Memory B cell (primary cell): ENCODE measurements at regions not wholly inside any gene's neighbourhood (a gene's known extent, or its start where the extent isn't known, plus 50 kb on each side); places are given as distances from the start of the nearest gene placed in this dataset.

ENCODE experiments used
- ATAC-seq: fragments of 150-1000 bp; cut with Tn5 transposase; 2 replicates; pipeline ENCODE4 v1.10.0; 2021; ENCODE audit warnings: low read depth, mild to moderate bottlenecking, moderate library complexity
- DNase-seq, 2 donors: peaks; one replicate each; pipeline ENCODE4 v3.0.0; 2022; ENCODE audit warnings: low spot score in 2 of 2
- H3K27ac Mint-ChIP-seq: one replicate; pipeline ENCODE4 v1.8.0; 2022; ENCODE audit warnings: mild to moderate bottlenecking, moderate library complexity, mixed read lengths
- H3K27me3 Mint-ChIP-seq: one replicate; pipeline ENCODE4 v1.8.0; 2022; ENCODE audit warnings: mixed read lengths
- H3K36me3 Mint-ChIP-seq: one replicate; pipeline ENCODE4 v1.8.0; 2022; ENCODE audit warnings: mild to moderate bottlenecking, mixed read lengths
- H3K4me1 Mint-ChIP-seq: one replicate; pipeline ENCODE4 v1.8.0; 2022; ENCODE audit warnings: mixed read lengths
- H3K4me3 Mint-ChIP-seq: one replicate; pipeline ENCODE4 v1.8.0; 2022; ENCODE audit warnings: mild to moderate bottlenecking, moderate library complexity, mixed read lengths
- H3K9me3 Mint-ChIP-seq: one replicate; pipeline ENCODE4 v1.8.0; 2022; ENCODE audit warnings: mixed read lengths

DNA sequence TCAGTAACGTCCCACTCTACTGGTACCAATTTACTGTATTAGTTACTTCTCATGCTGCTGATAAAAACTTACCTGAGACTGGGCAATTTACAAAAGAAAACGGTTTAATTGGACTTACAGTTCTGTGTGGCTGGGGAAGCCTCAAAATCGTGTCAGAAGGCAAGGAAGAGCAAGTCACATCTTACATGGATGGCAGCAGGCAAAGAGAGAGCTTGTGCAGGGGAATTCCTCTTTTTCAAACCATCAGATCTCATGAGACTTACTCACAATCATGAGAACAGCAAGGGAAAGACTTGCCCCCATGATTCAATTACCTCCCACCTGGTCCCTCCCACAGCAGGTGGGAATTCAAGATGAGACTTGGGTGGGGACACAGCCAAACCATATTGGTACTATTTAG, 908.2 kb upstream of the NR2F2 start:
- H3K4me1 Mint-ChIP-seq, result no peaks in the 10 kb centered on the region
- no peak overlapping the region for H3K27ac Mint-ChIP-seq
- ATAC-seq (no peak), DNase-seq (no peak)
- H3K4me3 Mint-ChIP-seq, result no peak overlapping the region
- peaks cover 14% of the 10 kb centered on the region for H3K9me3 Mint-ChIP-seq
- H3K36me3 Mint-ChIP-seq, result no peaks in the 10 kb centered on the region
- no peaks in the 10 kb centered on the region for H3K27me3 Mint-ChIP-seq

DNA sequence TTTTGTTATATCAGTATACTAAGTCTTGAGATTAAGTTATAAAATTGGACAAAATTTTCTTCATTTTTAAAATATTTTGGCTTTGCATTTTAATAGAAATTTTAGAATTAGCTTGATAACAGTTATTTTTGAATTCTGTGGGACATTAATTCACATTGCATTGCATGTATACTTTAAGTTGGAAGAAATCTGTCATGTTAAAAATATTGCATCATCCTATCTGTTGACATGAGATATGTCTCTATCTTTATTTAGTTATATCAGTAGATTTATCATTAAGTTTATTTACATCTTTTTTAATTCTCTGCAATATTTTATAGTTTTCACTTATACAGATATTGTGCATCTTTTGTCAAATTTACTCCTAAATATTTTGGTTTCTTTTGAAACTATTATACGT, 904.6 kb upstream of the NR2F2 start:
- H3K9me3 Mint-ChIP-seq, result peaks cover 16% of the 10 kb centered on the region
- no peaks in the 10 kb centered on the region for H3K36me3 Mint-ChIP-seq
- no peaks in the 10 kb centered on the region for H3K27me3 Mint-ChIP-seq
- no peak overlapping the region for H3K4me3 Mint-ChIP-seq
- ATAC-seq (no peak), DNase-seq (no peak)
- no peaks in the 10 kb centered on the region for H3K4me1 Mint-ChIP-seq
- H3K27ac Mint-ChIP-seq, result no peak overlapping the region

DNA sequence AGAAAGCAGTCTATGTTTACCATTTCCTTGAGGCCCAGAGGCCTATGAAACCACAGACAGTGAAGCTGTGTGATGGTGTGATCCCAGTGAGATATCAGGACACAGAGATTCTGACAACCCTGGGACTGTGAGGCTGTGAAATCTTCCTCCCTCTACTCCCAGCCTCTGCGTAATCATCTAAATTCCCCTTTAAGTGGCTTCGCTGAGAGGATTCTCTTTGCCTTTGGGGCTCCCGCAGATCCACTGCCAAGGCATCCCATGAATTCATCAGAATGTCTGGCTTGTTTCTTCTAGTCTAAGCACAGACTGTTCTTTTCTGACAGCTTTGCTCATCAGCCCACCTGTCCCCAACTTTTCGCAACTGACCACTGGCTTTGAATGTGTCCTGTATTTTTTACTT, 901.2 kb upstream of the NR2F2 start:
- no peak for ATAC-seq
- Mint-ChIP-seq H3K9me3 (peaks cover 7% of the 10 kb centered on the region), H3K27ac (no peak overlapping the region), H3K36me3 (no peaks in the 10 kb centered on the region), H3K4me1 (no peaks in the 10 kb centered on the region), H3K27me3 (no peaks in the 10 kb centered on the region), H3K4me3 (no peak overlapping the region)
- DNase-seq, result no peak

DNA sequence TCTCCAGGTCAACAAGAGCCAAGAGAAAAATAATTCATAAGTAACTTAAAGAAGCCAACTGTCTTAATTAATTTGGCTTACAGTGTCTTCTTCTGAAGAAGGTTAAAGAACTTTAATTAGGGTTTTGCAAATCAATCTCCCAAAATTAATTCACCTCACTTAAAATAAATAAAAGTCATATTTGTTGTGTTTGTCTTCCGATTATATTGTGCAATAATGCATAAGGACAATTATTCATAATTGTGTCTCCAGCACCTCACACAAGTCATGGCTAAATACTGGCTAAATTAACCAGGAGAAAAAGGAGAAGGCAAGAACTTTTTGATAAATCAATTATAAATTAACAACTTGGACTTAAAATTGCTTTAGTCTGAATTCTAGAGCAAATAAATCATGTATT, 899.0 kb upstream of the NR2F2 start:
- Mint-ChIP-seq H3K27ac (no peak overlapping the region), H3K4me1 (no peaks in the 10 kb centered on the region), H3K4me3 (no peak overlapping the region), H3K36me3 (no peaks in the 10 kb centered on the region), H3K27me3 (no peaks in the 10 kb centered on the region), H3K9me3 (peaks cover 7% of the 10 kb centered on the region)
- DNase-seq (no peak), ATAC-seq (no peak)

DNA sequence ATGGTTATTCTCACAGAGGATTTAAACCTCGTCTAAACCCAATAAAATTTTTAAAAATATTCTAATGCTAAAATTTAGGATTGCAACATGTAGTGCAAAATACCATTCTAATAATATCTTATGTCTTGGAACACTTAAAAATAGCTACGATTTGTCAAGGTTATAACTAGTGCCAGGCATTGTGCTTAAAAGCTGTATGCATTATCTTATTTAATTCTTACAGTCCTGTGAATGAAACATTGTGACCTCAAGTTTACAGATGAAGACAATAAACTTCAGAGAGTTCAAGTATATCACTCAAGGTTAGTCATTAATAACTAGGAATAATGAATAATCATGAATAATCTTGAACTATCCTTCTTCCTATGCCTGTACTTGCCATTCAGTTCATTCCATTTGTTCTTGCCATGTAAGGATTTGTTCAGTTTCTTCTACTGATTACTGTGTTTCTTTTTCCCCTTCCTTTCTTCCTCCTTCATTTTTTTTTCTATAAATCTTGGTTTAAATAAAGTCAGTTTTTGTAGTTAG, 897.6 kb upstream of the NR2F2 start:
- Mint-ChIP-seq H3K4me3 (no peak overlapping the region), H3K4me1 (no peaks in the 10 kb centered on the region), H3K27ac (no peak overlapping the region), H3K27me3 (no peaks in the 10 kb centered on the region), H3K36me3 (no peaks in the 10 kb centered on the region), H3K9me3 (peaks cover 6% of the 10 kb centered on the region)
- no peak for ATAC-seq
- DNase-seq, result no peak

DNA sequence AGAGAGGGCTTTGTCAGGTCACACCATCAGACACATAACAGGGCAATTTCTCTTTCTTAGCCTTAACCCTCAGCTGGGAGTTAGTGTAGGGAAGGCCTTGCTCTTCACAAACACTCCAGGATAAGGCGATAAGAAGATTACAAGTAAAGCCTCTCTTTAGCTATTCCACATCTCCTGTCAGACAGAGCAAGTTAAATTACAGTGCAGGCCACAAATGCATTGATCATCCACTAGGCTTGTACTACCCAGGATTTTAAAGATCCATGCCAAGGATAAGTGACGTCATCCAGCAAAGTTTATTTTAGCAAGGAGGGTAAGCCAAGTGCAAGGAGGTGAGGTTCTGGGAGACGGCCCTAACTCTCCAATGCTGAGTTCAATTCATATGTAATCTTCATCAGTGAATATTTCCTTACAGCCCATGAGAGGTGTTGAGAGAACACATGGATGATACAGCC, 890.6 kb upstream of the NR2F2 start:
- Mint-ChIP-seq H3K27ac (no peak overlapping the region), H3K36me3 (no peaks in the 10 kb centered on the region), H3K27me3 (no peaks in the 10 kb centered on the region), H3K4me1 (no peaks in the 10 kb centered on the region), H3K9me3 (peaks cover 6% of the 10 kb centered on the region), H3K4me3 (no peak overlapping the region)
- no peak for ATAC-seq
- no peak for DNase-seq

DNA sequence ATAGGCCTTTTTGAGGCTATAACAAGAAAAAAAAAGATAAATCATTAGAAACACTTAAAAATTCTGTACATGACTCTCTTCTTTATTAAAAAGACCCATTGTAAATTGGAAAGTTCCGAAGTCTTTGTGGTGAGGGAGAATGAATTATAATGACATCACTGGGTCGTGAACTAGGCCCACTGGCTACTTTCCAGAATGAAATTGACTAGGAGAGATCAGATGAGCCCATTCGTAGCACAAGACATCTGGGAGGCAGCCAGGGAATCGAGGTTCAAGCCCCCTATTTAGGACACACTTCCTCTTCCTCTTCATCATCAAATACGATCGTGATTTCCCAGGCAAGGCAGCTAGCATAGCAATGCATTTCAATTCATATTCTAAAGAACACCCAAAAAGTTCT, 889.8 kb upstream of the NR2F2 start:
- H3K27me3 Mint-ChIP-seq, result no peaks in the 10 kb centered on the region
- H3K27ac Mint-ChIP-seq, result no peak overlapping the region
- ATAC-seq (no peak), DNase-seq (no peak)
- no peak overlapping the region for H3K4me3 Mint-ChIP-seq
- H3K9me3 Mint-ChIP-seq, result peaks cover 6% of the 10 kb centered on the region
- H3K4me1 Mint-ChIP-seq, result no peaks in the 10 kb centered on the region
- H3K36me3 Mint-ChIP-seq, result no peaks in the 10 kb centered on the region

DNA sequence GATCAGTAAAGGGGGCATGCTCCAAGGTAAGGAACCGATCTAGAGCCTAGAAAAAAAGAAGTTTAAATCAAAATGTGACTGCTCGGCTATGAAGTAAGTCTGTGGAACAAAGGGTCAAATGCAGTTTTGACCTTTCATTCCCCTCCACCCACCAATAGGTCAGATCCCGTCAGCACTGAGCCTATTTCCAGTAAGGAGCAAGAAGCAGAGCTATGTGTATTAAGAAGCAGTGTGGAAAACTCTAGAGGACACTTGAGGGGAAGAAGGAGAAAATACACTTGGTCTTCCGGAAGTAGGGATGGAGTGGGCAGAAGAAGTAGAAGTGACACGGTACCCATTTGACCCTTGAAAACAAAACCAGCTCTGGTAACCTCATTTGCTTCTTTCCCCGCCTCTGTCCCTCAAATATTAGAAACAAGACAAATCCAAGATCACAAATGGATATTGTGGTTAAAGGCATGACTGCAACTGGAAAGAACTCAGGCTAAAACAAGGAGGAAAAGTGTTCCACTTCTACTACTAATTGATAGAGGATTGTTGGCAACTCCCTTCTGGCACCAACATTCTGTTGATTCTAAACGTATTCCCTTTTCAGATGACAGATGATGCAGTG, 888.3 kb upstream of the NR2F2 start:
- Mint-ChIP-seq H3K9me3 (peaks cover 5% of the 10 kb centered on the region), H3K4me1 (no peaks in the 10 kb centered on the region), H3K36me3 (no peaks in the 10 kb centered on the region), H3K27me3 (no peaks in the 10 kb centered on the region), H3K4me3 (no peak overlapping the region), H3K27ac (no peak overlapping the region)
- DNase-seq, result no peak
- ATAC-seq, result no peak

DNA sequence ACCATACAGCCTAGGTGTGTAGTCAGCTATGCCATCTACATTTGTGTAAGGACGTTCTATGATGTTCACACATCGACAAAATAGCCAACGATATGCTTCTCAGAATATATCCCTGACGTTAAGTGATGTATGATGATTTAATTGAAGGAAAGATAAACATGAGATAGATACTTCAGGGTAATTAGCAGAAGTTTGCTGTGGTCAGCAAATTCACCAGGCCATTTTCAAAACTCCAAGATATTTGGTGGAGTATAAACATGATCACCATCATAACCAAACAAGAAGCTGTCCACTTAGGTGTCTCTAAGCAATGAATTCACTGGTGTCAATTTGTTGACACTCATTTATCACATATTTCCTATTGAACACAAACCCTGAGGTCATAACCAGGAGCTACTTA, 885.6 kb upstream of the NR2F2 start:
- Mint-ChIP-seq H3K27ac (no peak overlapping the region), H3K36me3 (no peaks in the 10 kb centered on the region), H3K4me3 (no peak overlapping the region), H3K9me3 (peaks cover 4% of the 10 kb centered on the region), H3K27me3 (no peaks in the 10 kb centered on the region), H3K4me1 (no peaks in the 10 kb centered on the region)
- ATAC-seq (no peak), DNase-seq (no peak)

DNA sequence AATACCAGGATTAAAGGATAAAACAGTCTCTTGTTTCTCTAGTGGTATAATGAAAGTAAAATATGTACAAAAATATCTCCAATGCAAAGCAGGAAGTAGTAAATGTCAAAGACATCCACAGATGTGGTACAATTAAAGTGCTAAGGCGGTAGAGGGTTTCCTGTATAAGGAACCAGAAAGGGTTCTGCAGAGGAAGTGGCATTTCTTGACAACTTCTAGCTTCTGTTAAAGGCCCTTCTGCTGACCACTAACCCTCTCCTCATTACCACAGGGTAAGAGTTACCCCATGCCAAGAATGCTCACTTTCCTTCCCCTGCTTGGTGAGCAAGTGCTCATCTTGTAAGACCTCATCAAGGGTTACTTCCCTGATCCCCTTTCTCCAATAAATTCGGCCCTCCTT, 883.6 kb upstream of the NR2F2 start:
- Mint-ChIP-seq H3K4me3 (no peak overlapping the region), H3K4me1 (no peaks in the 10 kb centered on the region), H3K27me3 (no peaks in the 10 kb centered on the region), H3K36me3 (no peaks in the 10 kb centered on the region), H3K27ac (no peak overlapping the region), H3K9me3 (peaks cover 4% of the 10 kb centered on the region)
- ATAC-seq (no peak), DNase-seq (no peak)

DNA sequence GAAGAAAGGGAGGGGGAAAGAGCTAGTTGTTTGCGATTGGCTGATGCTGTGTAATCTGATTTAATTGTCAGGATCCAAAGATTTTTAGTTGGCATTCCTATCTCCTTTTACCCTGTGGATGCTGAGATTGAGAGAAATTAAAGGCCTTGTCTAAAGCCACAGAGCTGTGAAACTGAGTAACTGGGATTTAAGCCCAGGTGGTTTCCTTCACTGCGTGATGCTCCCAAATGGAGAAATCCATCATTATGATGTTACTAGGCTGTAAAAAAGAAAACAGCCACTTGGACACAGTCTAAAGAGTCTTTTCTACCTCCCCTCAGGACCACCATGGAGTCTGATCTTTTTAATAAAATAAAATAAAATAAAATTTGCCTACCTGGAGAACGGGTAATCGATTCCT, 883.0 kb upstream of the NR2F2 start:
- Mint-ChIP-seq H3K9me3 (peaks cover 4% of the 10 kb centered on the region), H3K27ac (no peak overlapping the region), H3K4me3 (no peak overlapping the region), H3K36me3 (no peaks in the 10 kb centered on the region), H3K27me3 (no peaks in the 10 kb centered on the region), H3K4me1 (no peaks in the 10 kb centered on the region)
- no peak for ATAC-seq
- DNase-seq, result no peak

DNA sequence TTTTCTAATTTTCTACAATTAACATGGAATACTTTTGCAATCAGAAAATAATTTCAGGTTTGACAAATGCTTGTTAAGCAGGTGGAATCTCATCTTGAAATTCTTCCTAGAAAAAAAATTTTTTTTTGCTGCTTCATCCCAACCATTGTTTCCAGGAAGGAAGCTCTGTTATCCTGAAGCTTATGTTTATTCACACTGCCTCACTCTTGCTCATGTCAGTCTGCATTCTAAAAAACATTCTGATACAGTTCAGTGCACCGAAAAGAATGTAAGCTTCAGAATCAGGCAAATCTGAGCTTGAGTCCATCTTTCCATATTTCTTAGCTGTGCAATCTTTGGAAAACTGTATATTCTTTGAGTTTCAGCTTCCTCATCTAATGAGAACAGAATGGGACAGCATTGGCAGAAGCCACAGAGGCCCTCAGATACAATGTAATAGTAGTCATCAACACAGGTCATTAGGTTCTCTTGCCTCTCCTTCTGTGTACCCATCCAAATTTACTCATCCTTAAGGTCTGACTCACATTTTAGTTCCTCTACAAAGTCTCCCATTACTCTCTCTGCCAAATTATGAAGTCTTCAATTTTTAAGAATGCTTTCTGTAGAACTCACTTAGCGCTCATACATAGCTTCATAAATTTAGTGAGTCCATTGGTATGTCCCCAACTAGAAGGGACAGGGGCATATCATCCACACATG, 881.8 kb upstream of the NR2F2 start:
- H3K27ac Mint-ChIP-seq, result no peak overlapping the region
- ATAC-seq (no peak), DNase-seq (no peak)
- H3K27me3 Mint-ChIP-seq, result no peaks in the 10 kb centered on the region
- H3K4me1 Mint-ChIP-seq, result no peaks in the 10 kb centered on the region
- H3K4me3 Mint-ChIP-seq, result no peak overlapping the region
- H3K36me3 Mint-ChIP-seq, result no peaks in the 10 kb centered on the region
- H3K9me3 Mint-ChIP-seq, result no peaks in the 10 kb centered on the region

DNA sequence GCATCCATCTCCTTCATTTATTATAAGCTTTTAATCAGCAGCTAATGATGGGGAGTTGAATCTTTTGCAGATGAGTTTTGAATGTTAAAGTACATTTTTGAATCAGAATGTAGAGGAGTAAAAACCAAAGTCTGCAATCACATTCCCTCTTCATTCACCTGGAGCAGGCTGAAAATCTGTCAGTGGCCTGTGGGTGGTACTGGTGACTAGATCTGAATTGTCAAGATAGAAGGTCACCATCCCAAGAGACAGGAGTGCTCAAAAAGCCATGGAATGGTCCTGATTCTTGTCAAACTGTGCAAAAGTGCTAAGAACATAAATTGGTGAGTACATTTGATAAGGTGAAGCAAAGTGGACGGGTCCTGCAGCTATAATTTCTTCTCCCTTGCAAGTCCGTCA, 881.3 kb upstream of the NR2F2 start:
- no peak overlapping the region for H3K4me3 Mint-ChIP-seq
- ATAC-seq, result no peak

DNA sequence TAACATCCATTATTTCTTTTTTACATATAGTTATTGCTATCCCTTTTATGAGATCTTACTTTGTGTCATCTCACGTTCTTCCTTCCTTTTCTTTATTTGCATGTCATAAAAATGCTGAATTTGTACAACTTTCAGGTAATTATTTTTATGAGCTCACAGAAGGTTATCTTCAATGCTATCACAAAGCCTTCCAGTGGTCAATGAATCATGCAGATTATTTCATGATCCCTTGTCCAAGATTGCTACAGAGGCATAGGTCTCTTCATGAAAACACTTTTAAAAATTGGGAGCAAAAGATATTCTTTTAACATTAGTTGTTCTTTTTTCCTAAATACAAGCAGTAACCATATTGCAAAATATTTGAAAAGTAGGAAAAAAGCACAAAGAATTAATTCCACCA, 880.1 kb upstream of the NR2F2 start:
- Mint-ChIP-seq H3K36me3 (no peaks in the 10 kb centered on the region), H3K9me3 (peaks cover 1% of the 10 kb centered on the region), H3K4me1 (no peaks in the 10 kb centered on the region), H3K4me3 (no peak overlapping the region), H3K27ac (no peak overlapping the region), H3K27me3 (no peaks in the 10 kb centered on the region)
- no peak for ATAC-seq
- no peak for DNase-seq

More for the DNA sequence above, 881.3 kb upstream of the NR2F2 start:
- H3K36me3 Mint-ChIP-seq, result no peaks in the 10 kb centered on the region
- H3K9me3 Mint-ChIP-seq, result no peaks in the 10 kb centered on the region
- no peaks in the 10 kb centered on the region for H3K4me1 Mint-ChIP-seq
- H3K27me3 Mint-ChIP-seq, result no peaks in the 10 kb centered on the region
- DNase-seq, result no peak
- no peak overlapping the region for H3K27ac Mint-ChIP-seq

DNA sequence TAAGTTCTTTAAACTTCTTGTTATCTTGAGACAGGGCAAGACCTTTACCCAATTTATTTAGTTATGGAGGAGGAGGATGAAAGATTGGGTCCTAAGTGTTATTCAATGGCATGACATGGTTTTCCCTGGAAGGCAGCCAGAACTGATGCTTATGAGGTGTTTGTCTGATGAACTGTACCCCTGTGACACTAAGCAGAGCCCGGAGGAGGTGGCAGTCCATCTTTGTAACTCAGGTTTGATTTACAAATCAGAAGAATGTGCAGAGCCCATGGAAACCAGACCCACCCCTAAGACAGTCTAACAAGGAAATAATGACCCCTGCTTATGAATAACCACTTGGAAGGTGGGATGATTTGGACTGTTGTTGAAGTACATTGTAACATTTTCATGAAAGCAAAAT, 878.6 kb upstream of the NR2F2 start:
- H3K4me1 Mint-ChIP-seq, result no peaks in the 10 kb centered on the region
- H3K27me3 Mint-ChIP-seq, result no peaks in the 10 kb centered on the region
- DNase-seq, result no peak
- H3K9me3 Mint-ChIP-seq, result peaks cover 2% of the 10 kb centered on the region
- ATAC-seq, result no peak
- H3K27ac Mint-ChIP-seq, result no peak overlapping the region
- H3K4me3 Mint-ChIP-seq, result no peak overlapping the region
- no peaks in the 10 kb centered on the region for H3K36me3 Mint-ChIP-seq
